H1 (cell line): ENCODE measurements at regions not wholly inside any gene's neighbourhood (a gene's known extent, or its start where the extent isn't known, plus 50 kb on each side); places are given as distances from the start of the nearest gene placed in this dataset.

Experiments
- CTCF ChIA-PET: fragments of 300-600 bp; sonication (Branson Sonifier 250); formaldehyde crosslinking; loops from one replicate; lab custom pipeline; 2021; ENCODE audit not compliant: partially characterized antibody; lab: Charles Lee
- POLR2A ChIA-PET: fragments of 300-600 bp; sonication (Branson Sonifier 250); formaldehyde crosslinking; loops from one replicate; lab custom pipeline; 2021; ENCODE audit warnings: inconsistent platforms; ENCODE audit not compliant: partially characterized antibody; lab: Charles Lee
- DNase-seq, 2 experiments: peaks; one replicate each; pipeline versions ENCODE4 v3.0.0 to v3.0.0-alpha.2; 2010 to 2022; ENCODE audit warnings: low spot score in 2 of 2, low read depth in 1 of 2, mixed read lengths in 1 of 2
- FAIRE-seq: peaks from 2 replicates; lab custom pipeline; 2011; peaks lifted over from hg19 to GRCh38; lab: Jason Lieb, UNC
- H2AFZ ChIP-seq: 2 replicates; pipeline ENCODE4 v1.8.1; 2012; ENCODE audit warnings: low read length, inconsistent platforms
- H2AK5ac ChIP-seq: 2 replicates; pipeline ENCODE4 v1.6.1; 2013; ENCODE audit warnings: low read depth, low read length
- H2BK120ac ChIP-seq: replicated peaks from 2 replicates; pipeline ENCODE3; 2013; ENCODE audit warnings: low read depth, low read length, inconsistent platforms
- H2BK12ac ChIP-seq: 2 replicates; pipeline ENCODE4 v1.6.1; 2013; ENCODE audit warnings: low read depth, low read length
- H2BK15ac ChIP-seq: 2 replicates; pipeline ENCODE4 v1.6.1; 2013; ENCODE audit warnings: low read length
- H2BK20ac ChIP-seq: 2 replicates; pipeline ENCODE4 v1.6.1; 2013; ENCODE audit warnings: low read length
- H2BK5ac ChIP-seq: 2 replicates; pipeline ENCODE4 v1.6.1; 2013; ENCODE audit warnings: low read depth, low read length
- H3K14ac ChIP-seq: 2 replicates; pipeline ENCODE4 v1.6.1; 2013; ENCODE audit warnings: inconsistent platforms; ENCODE audit not compliant: insufficient read length
- H3K18ac ChIP-seq: 2 replicates; pipeline ENCODE4 v1.6.1; 2013; ENCODE audit warnings: low read length; ENCODE audit errors: extremely low read depth
- H3K23ac ChIP-seq: 2 replicates; pipeline ENCODE4 v1.6.1; 2013; ENCODE audit warnings: inconsistent platforms; ENCODE audit not compliant: insufficient read length
- H3K23me2 ChIP-seq: 2 replicates; pipeline ENCODE4 v1.6.1; 2013; ENCODE audit warnings: low read depth, low read length
- H3K27ac ChIP-seq: 2 replicates; pipeline ENCODE4 v1.6.1; 2011; ENCODE audit warnings: low read depth, low read length, inconsistent platforms
- H3K27me3 ChIP-seq, 4 experiments: replicated peaks in 1 of 4; 1 replicate in 1 of 4; 2 replicates in 3 of 4; pipeline versions ENCODE4 v1.6.1 to v1.8.1; 2011 to 2013; ENCODE audit warnings: low read length in 3 of 4, mild to moderate bottlenecking in 3 of 4, inconsistent platforms in 2 of 4, mixed read lengths in 2 of 4, moderate library complexity in 1 of 4; ENCODE audit not compliant: control insufficient read depth in 3 of 4, insufficient read depth in 3 of 4; ENCODE audit errors: extremely low read depth in 1 of 4
- H3K36me3 ChIP-seq, 4 experiments: 2 replicates each; pipeline versions ENCODE4 v1.6.1 to v1.8.1; 2011 to 2013; ENCODE audit warnings: mild to moderate bottlenecking in 4 of 4, low read length in 3 of 4, moderate library complexity in 2 of 4, control low read depth in 1 of 4, inconsistent platforms in 1 of 4; ENCODE audit not compliant: insufficient read depth in 4 of 4, control insufficient read depth in 2 of 4
- H3K4ac ChIP-seq: replicated peaks from 2 replicates; pipeline ENCODE3; 2013; ENCODE audit warnings: low read length, low read depth, mixed read lengths, inconsistent platforms; ENCODE audit not compliant: insufficient read length
- H3K4me1 ChIP-seq, 4 experiments: replicated peaks in 1 of 4; 1 replicate in 1 of 4; 2 replicates in 3 of 4; pipeline versions ENCODE4 v1.6.1 to v1.8.1; 2011 to 2013; ENCODE audit warnings: low read length in 3 of 4, inconsistent platforms in 2 of 4, mixed read lengths in 1 of 4; ENCODE audit not compliant: insufficient read depth in 4 of 4, control insufficient read depth in 3 of 4
- H3K4me2 ChIP-seq, 2 experiments: 2 replicates each; pipeline versions ENCODE4 v1.6.1 to v1.8.1; 2011 to 2013; ENCODE audit warnings: low read depth in 2 of 2, low read length in 2 of 2, control low read depth in 1 of 2, inconsistent platforms in 1 of 2, mild to moderate bottlenecking in 1 of 2; ENCODE audit not compliant: insufficient read depth in 1 of 2
- H3K4me3 ChIP-seq, 4 experiments: fragments of 200-600, 300-600 bp in 1 of 4; sonication (generic), shearing (Covaris generic), sonication (Bioruptor Twin) in 1 of 4; 2 replicates each; pipeline versions ENCODE4 v1.5.1 to v1.8.1; 2011 to 2016; ENCODE audit warnings: low read length in 4 of 4, low read depth in 3 of 4, control low read depth in 2 of 4, inconsistent platforms in 2 of 4, mild to moderate bottlenecking in 2 of 4, mixed read lengths in 1 of 4, moderate library complexity in 1 of 4; ENCODE audit not compliant: insufficient read depth in 2 of 4; ENCODE audit errors: extremely low read depth in 1 of 4
- H3K56ac ChIP-seq: replicated peaks from 2 replicates; pipeline ENCODE3; 2013; ENCODE audit warnings: low read depth, mild to moderate bottlenecking, mixed read lengths, low read length, inconsistent platforms; ENCODE audit not compliant: insufficient read length
- H3K79me1 ChIP-seq: 2 replicates; pipeline ENCODE4 v1.6.1; 2013; ENCODE audit warnings: low read depth, low read length, control low read depth
- H3K79me2 ChIP-seq, 2 experiments: 2 replicates each; pipeline versions ENCODE4 v1.6.1 to v1.8.1; 2012 to 2013; ENCODE audit warnings: low read length in 2 of 2, mild to moderate bottlenecking in 2 of 2, inconsistent platforms in 1 of 2; ENCODE audit not compliant: insufficient read depth in 2 of 2, control insufficient read depth in 1 of 2
- H3K9ac ChIP-seq, 4 experiments: replicated peaks in 1 of 4; 1 replicate in 1 of 4; 2 replicates in 3 of 4; pipeline versions ENCODE4 v1.6.1 to v1.8.1; 2011 to 2013; ENCODE audit warnings: low read depth in 3 of 4, low read length in 3 of 4, control low read depth in 2 of 4, mild to moderate bottlenecking in 2 of 4, moderate library complexity in 2 of 4, inconsistent platforms in 1 of 4; ENCODE audit errors: extremely low read depth in 1 of 4
- H3K9me3 ChIP-seq, 2 experiments: 2 replicates each; pipeline versions ENCODE4 v1.6.1 to v1.8.1; 2012 to 2013; ENCODE audit warnings: mild to moderate bottlenecking in 2 of 2, moderate library complexity in 2 of 2, control low read depth in 1 of 2, inconsistent platforms in 1 of 2, low read depth in 1 of 2, low read length in 1 of 2, mixed read lengths in 1 of 2; ENCODE audit not compliant: insufficient read depth in 2 of 2
- H4K20me1 ChIP-seq, 2 experiments: replicated peaks in 1 of 2; 2 replicates each; pipeline versions ENCODE3 to v1.8.1; 2011 to 2013; ENCODE audit warnings: inconsistent platforms in 2 of 2, low read length in 2 of 2, mild to moderate bottlenecking in 1 of 2; ENCODE audit not compliant: insufficient read depth in 2 of 2, control insufficient read depth in 1 of 2
- H4K5ac ChIP-seq: 2 replicates; pipeline ENCODE4 v1.6.1; 2013; ENCODE audit warnings: low read length, low read depth, mixed read lengths, inconsistent platforms; ENCODE audit not compliant: insufficient read length
- H4K8ac ChIP-seq: 2 replicates; pipeline ENCODE4 v1.8.0; 2013; ENCODE audit warnings: mild to moderate bottlenecking, moderate library complexity, low read length, inconsistent platforms; ENCODE audit not compliant: insufficient read depth; ENCODE audit errors: extremely low read depth
- H4K91ac ChIP-seq: replicated peaks from 2 replicates; pipeline ENCODE3; 2013; ENCODE audit warnings: low read length, mixed read lengths, inconsistent platforms; ENCODE audit not compliant: insufficient read length
- ASH2L ChIP-seq: fragments of 200-600, 300-600 bp; sonication (generic); IDR thresholded peaks from one replicate; pipeline ENCODE4 v1.7.1; 2017; ENCODE audit warnings: low read length
- BACH1 ChIP-seq: IDR thresholded peaks from 2 replicates; pipeline ENCODE4 v1.6.1; 2012; ENCODE audit warnings: low read length, improper control_type of control experiment
- BCL11A ChIP-seq, 2 experiments: IDR thresholded peaks; one replicate each; pipeline ENCODE4 v1.6.1; 2011; ENCODE audit warnings: low read depth in 2 of 2, low read length in 2 of 2, mild to moderate bottlenecking in 2 of 2
- CBX8 ChIP-seq: fragments of 300-800, 300-1000 bp; sonication (generic); IDR thresholded peaks from 2 replicates; pipeline ENCODE4 v1.7.1; 2016; ENCODE audit warnings: low read depth, low read length, borderline replicate concordance
- E2F6 ChIP-seq: IDR thresholded peaks from 2 replicates; pipeline ENCODE4 v1.6.1; 2012; ENCODE audit warnings: inconsistent platforms
- EZH2 ChIP-seq: fragments of 200-600 bp; sonication (generic); IDR thresholded peaks from 2 replicates; pipeline ENCODE4 v1.7.1; 2012; ENCODE audit warnings: low read depth, mild to moderate bottlenecking, moderate library complexity, low read length, inconsistent platforms; ENCODE audit not compliant: severe bottlenecking
- FOSL1 ChIP-seq: IDR thresholded peaks from 2 replicates; pipeline ENCODE4 v1.6.1; 2011; ENCODE audit warnings: mild to moderate bottlenecking, low read depth, low read length, moderate library complexity; ENCODE audit not compliant: insufficient read depth
- NRF1 ChIP-seq: IDR thresholded peaks from 2 replicates; pipeline ENCODE4 v1.6.1; 2011; ENCODE audit warnings: mild to moderate bottlenecking, low read depth, low read length, improper control_type of control experiment
- PHF8 ChIP-seq: fragments of 200-600 bp; sonication (generic); conservative IDR thresholded peaks from 2 replicates; pipeline ENCODE4 v1.7.1; 2012; ENCODE audit warnings: low read depth, mild to moderate bottlenecking, inconsistent platforms, low read length, moderate library complexity
- POLR2AphosphoS5 ChIP-seq: IDR thresholded peaks from 2 replicates; pipeline ENCODE4 v1.6.1; 2011; ENCODE audit warnings: low read depth, low read length
- RNF2 ChIP-seq: fragments of 200-900, 300-1000 bp; sonication (generic); IDR thresholded peaks from 2 replicates; pipeline ENCODE4 v1.7.1; 2016; ENCODE audit warnings: borderline replicate concordance, low read depth, mild to moderate bottlenecking, antibody characterized with exemption, low read length; ENCODE audit not compliant: poor library complexity, severe bottlenecking; ENCODE audit errors: missing control alignments
- SAP30 ChIP-seq: fragments of 300-600 bp; sonication (generic); IDR thresholded peaks from 2 replicates; pipeline ENCODE4 v1.7.1; 2012; ENCODE audit warnings: low read length, moderate library complexity, mild to moderate bottlenecking, inconsistent platforms; ENCODE audit not compliant: insufficient read depth, insufficient replicate concordance
- YY1 ChIP-seq: IDR thresholded peaks from 2 replicates; pipeline ENCODE4 v1.6.1; 2011; ENCODE audit warnings: low read depth, mild to moderate bottlenecking, low read length
- WGBS, 2 experiments: shearing (Covaris generic) in 1 of 2; methylation state at CpG; one replicate each; pipeline versions ENCODE4 v1.1.6 to v1.1.7; 2013 to 2015; ENCODE audit warnings: low lambda C conversion rate in 2 of 2, mixed read lengths in 2 of 2, inconsistent platforms in 1 of 2, low coverage in 1 of 2, missing lambda C conversion rate in 1 of 2; ENCODE audit not compliant: insufficient replicate concordance in 2 of 2, insufficient coverage in 1 of 2, insufficient read length in 1 of 2; ENCODE audit errors: extremely low coverage in 1 of 2, missing lambda C conversion rate in 1 of 2; 5-methylcytosine and 5-hydroxymethylcytosine counted together

DNA sequence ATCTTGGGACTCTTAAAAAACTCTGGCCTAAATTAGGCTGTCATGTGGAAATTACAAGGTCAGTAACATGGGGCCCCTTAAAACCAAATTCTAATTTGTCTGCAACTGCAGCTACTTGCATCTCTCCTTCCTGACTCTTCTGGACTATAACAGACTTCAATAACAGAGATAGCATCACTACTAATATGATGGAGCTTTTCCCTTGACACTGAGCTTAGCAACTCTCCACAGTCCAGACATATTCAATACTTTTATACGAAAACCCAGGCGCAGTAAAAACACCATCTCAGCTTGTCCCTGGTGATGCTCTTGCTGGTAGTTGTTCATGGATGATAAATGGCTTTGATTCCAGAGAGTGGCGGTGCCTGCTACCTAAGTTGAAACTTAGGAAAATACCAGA is 850.4 kb downstream of the STIM2 start:
- Histone ChIP-seq H2BK5ac (no peak overlapping the region), H4K91ac (no peak overlapping the region)
- TF ChIP-seq EZH2 (no peak), POLR2AphosphoS5 (no peak), YY1 (no peak), ASH2L (no peak), BCL11A (IDR thresholded peaks at IDR 0.05; ENCODE audit: low read depth in 2 of 2, low read length in 2 of 2) (no peak), RNF2 (no peak), CBX8 (no peak), BACH1 (no peak), E2F6 (no peak), PHF8 (no peak), FOSL1 (no peak), NRF1 (no peak), SAP30 (no peak)

More for the DNA sequence above, 850.4 kb downstream of the STIM2 start:
- Histone ChIP-seq H3K4ac (no peak overlapping the region), H2AFZ (no peak overlapping the region), H2BK120ac (no peak overlapping the region), H3K4me2 (no peak overlapping the region), H4K20me1 (no peaks in the 10 kb centered on the region), H2BK20ac (no peak overlapping the region), H3K36me3 (no peaks in the 10 kb centered on the region), H3K23me2 (no peaks in the 10 kb centered on the region), H3K79me1 (no peaks in the 10 kb centered on the region), H4K5ac (no peak overlapping the region), H3K9ac (no peak overlapping the region), H3K4me3 (no peak overlapping the region), H3K14ac (no peak overlapping the region), H3K9me3 (no peaks in the 10 kb centered on the region), H2BK12ac (no peak overlapping the region), H4K8ac (no peak overlapping the region), H3K56ac (no peak overlapping the region), H2AK5ac (no peak overlapping the region), H3K79me2 (no peaks in the 10 kb centered on the region), H3K27ac (no peak overlapping the region), H3K23ac (no peak overlapping the region), H3K27me3 (no peaks in the 10 kb centered on the region), H3K4me1 (no peaks in the 10 kb centered on the region), H3K18ac (no peak overlapping the region), H2BK15ac (no peak overlapping the region)
- no peak for FAIRE-seq
- WGBS, 2 experiments = 98% methylated on average over 3 of the region's 3 CpGs; no CpG with 5 or more reads in 1 of the 2 experiments
- POLR2A ChIA-PET = no interaction called here
- no peak for DNase-seq
- CTCF ChIA-PET = interaction anchor here (1.4 kb wide), 1 partner anchor 26 kb away, joined by 4 read pairs; no protein-coding TSS in a partner anchor
